Stimulated activated CD8-positive, alpha-beta memory T cell treated with anti-CD3 and anti-CD28 coated beads, Interleukin-7, amount 100 ng/mL, for 24 hours (primary cell): ENCODE measurements at regions not wholly inside any gene's neighbourhood (a gene's known extent, or its start where the extent isn't known, plus 50 kb on each side); places are given as distances from the start of the nearest gene placed in this dataset.

Experiments used
- DNase-seq: peaks from one replicate; pipeline ENCODE4 v3.0.0-alpha.2; 2020; ENCODE audit warnings: low read depth

GRCh38 chr16:6280055-6280454 is 1052.6 kb upstream of the RBFOX1 start:
- no peak for DNase-seq

- DNase-seq, result no peak
Measured at GRCh38 chr16:6279286-6279685, 1053.4 kb upstream of the RBFOX1 start.

- DNase-seq, result no peak
Measured at GRCh38 chr16:6274351-6274750, 1058.3 kb upstream of the RBFOX1 start.

GRCh38 chr16:6267682-6268081 is 1065.0 kb upstream of the RBFOX1 start:
- no peak for DNase-seq

GRCh38 chr16:6266703-6267102 is 1065.9 kb upstream of the RBFOX1 start:
- DNase-seq, result no peak

GRCh38 chr16:6265968-6266367 is 1066.7 kb upstream of the RBFOX1 start:
- DNase-seq, result no peak

GRCh38 chr16:6258056-6258455 is 1074.6 kb upstream of the RBFOX1 start:
- DNase-seq, result no peak

- DNase-seq, result no peak
Measured at GRCh38 chr16:6252541-6252940, 1080.1 kb upstream of the RBFOX1 start.

GRCh38 chr16:6250511-6250910 is 1082.1 kb upstream of the RBFOX1 start:
- no peak for DNase-seq

- no peak for DNase-seq
Measured at GRCh38 chr16:6249863-6250262, 1082.8 kb upstream of the RBFOX1 start.

- DNase-seq, result no peak
Measured at GRCh38 chr16:6248199-6248598, 1084.4 kb upstream of the RBFOX1 start.

GRCh38 chr16:6247775-6248174 is 1084.9 kb upstream of the RBFOX1 start:
- DNase-seq, result no peak

GRCh38 chr16:6247150-6247549 is 1085.5 kb upstream of the RBFOX1 start:
- no peak for DNase-seq

- DNase-seq, result no peak
Measured at GRCh38 chr16:6246266-6246665, 1086.4 kb upstream of the RBFOX1 start.

- no peak for DNase-seq
Measured at GRCh38 chr16:6232056-6232455, 1100.6 kb upstream of the RBFOX1 start.

GRCh38 chr16:6231398-6231797 is 1101.2 kb upstream of the RBFOX1 start:
- no peak for DNase-seq

GRCh38 chr16:6229186-6229585 is 1103.5 kb upstream of the RBFOX1 start:
- no peak for DNase-seq

GRCh38 chr16:6218855-6219254 is 1113.8 kb upstream of the RBFOX1 start:
- DNase-seq, result no peak

GRCh38 chr16:6216836-6217235 is 1115.8 kb upstream of the RBFOX1 start:
- DNase-seq, result no peak

GRCh38 chr16:6211644-6212043 is 1114.0 kb upstream of the EEF2KMT start:
- no peak for DNase-seq

- no peak for DNase-seq
Measured at GRCh38 chr16:6209355-6209930, 1111.8 kb upstream of the EEF2KMT start.

GRCh38 chr16:6207580-6207979 is 1110.0 kb upstream of the EEF2KMT start:
- no peak for DNase-seq

GRCh38 chr16:6207124-6207523 is 1109.5 kb upstream of the EEF2KMT start:
- DNase-seq, result no peak

GRCh38 chr16:6206080-6206479 is 1108.5 kb upstream of the EEF2KMT start:
- no peak for DNase-seq

GRCh38 chr16:6204945-6205344 is 1107.3 kb upstream of the EEF2KMT start:
- DNase-seq, result no peak
